HG03108 (cell line): ENCODE measurements at regions not wholly inside any gene's neighbourhood (a gene's known extent, or its start where the extent isn't known, plus 50 kb on each side); places are given as distances from the start of the nearest gene placed in this dataset.
"Not testable (repeated sequence)": the region's sequence is repeated elsewhere in the genome, so short reads cannot be mapped to it uniquely, and the experiment has no call there.

Experiments used
- ATAC-seq: cut with Tn5 transposase; IDR thresholded peaks from one replicate; pipeline ENCODE4 v1.9.1; 2021; ENCODE audit warnings: moderate library complexity; ENCODE audit not compliant: unreplicated experiment

- not testable (repeated sequence) for ATAC-seq
Measured at GRCh38 chr2:101645886-101646285, 51.6 kb upstream of the MAP4K4 start.

- ATAC-seq = no peak
Measured at GRCh38 chr2:101644842-101645383, 52.6 kb upstream of the MAP4K4 start.

GRCh38 chr2:101643004-101643524 is 54.4 kb upstream of the MAP4K4 start:
- no peak for ATAC-seq

- ATAC-seq = no peak
Measured at GRCh38 chr2:101638817-101639605, 58.5 kb upstream of the MAP4K4 start.

- ATAC-seq = no peak
Measured at GRCh38 chr2:101638181-101638711, 59.3 kb upstream of the MAP4K4 start.

GRCh38 chr2:101630224-101630949 is 67.1 kb upstream of the MAP4K4 start:
- ATAC-seq = no peak

- ATAC-seq = no peak
Measured at GRCh38 chr2:101628030-101628392, 69.5 kb upstream of the MAP4K4 start.

- no peak for ATAC-seq
Measured at GRCh38 chr2:101627285-101628029, 70.0 kb upstream of the MAP4K4 start.

GRCh38 chr2:101625814-101626213 is 71.7 kb upstream of the MAP4K4 start:
- not testable (repeated sequence) for ATAC-seq

GRCh38 chr2:101625387-101625786 is 72.1 kb upstream of the MAP4K4 start:
- ATAC-seq = no peak

GRCh38 chr2:101624706-101625332 is 72.7 kb upstream of the MAP4K4 start:
- no peak for ATAC-seq

- ATAC-seq = peak; percentile 54
Measured at GRCh38 chr2:101623031-101623521, 74.4 kb upstream of the MAP4K4 start.

GRCh38 chr2:101622210-101623030 is 75.1 kb upstream of the MAP4K4 start:
- ATAC-seq = peak; percentile 89

GRCh38 chr2:101619191-101619591 is 78.3 kb upstream of the MAP4K4 start:
- ATAC-seq = no peak

GRCh38 chr2:101617796-101618195 is 79.7 kb upstream of the MAP4K4 start:
- no peak for ATAC-seq

- ATAC-seq = no peak
Measured at GRCh38 chr2:101617188-101617587, 80.3 kb upstream of the MAP4K4 start.

- no peak for ATAC-seq
Measured at GRCh38 chr2:101614127-101614759, 83.3 kb upstream of the MAP4K4 start.

- no peak for ATAC-seq
Measured at GRCh38 chr2:101613056-101613704, 84.3 kb upstream of the MAP4K4 start.
